Transverse colon (tissue), 3 donors: ENCODE measurements at regions not wholly inside any gene's neighbourhood (a gene's known extent, or its start where the extent isn't known, plus 50 kb on each side); places are given as distances from the start of the nearest gene placed in this dataset.

Source experiments
- EP300 ChIP-seq: sonication (generic); formaldehyde crosslinking; IDR thresholded peaks from one replicate; pipeline ENCODE4 v1.6.1; 2017; ENCODE audit warnings: antibody characterized with exemption, low read depth
- TF ChIP-seq, protein P1 (sequence below), 5 experiments: fragments of 200-600 bp in 3 of 5; fragments of 450-650 bp in 2 of 5; sonication (generic) in 3 of 5; IDR thresholded peaks; 1 replicate in 2 of 5; 2 replicates in 3 of 5; pipeline ENCODE4 v1.5.1; 2016 to 2017; ENCODE audit warnings: antibody characterized with exemption in 5 of 5, inconsistent platforms in 3 of 5, mild to moderate bottlenecking in 2 of 5, moderate library complexity in 1 of 5

DNA sequence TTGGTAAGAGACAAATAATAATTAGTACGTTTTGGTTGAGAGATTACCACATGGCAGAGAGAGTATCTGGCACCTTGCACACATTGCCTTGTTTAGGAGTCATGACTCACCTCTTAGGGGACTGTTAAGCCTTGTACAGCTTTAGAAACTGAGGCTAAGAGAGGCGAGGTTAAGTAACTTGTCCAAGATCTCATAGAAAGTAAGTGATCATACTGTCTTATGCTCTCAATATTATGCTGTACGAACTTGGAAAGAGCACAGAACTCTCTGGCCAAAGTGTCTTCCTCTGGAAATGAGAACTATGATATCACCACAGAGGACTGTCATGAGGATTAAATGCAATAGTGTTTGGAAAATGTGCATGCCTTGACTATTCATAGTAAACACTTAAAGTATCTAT, 249.0 kb downstream of the UTRN start:
- TF ChIP-seq EP300, result no peak
- TF ChIP-seq, protein P1, sequence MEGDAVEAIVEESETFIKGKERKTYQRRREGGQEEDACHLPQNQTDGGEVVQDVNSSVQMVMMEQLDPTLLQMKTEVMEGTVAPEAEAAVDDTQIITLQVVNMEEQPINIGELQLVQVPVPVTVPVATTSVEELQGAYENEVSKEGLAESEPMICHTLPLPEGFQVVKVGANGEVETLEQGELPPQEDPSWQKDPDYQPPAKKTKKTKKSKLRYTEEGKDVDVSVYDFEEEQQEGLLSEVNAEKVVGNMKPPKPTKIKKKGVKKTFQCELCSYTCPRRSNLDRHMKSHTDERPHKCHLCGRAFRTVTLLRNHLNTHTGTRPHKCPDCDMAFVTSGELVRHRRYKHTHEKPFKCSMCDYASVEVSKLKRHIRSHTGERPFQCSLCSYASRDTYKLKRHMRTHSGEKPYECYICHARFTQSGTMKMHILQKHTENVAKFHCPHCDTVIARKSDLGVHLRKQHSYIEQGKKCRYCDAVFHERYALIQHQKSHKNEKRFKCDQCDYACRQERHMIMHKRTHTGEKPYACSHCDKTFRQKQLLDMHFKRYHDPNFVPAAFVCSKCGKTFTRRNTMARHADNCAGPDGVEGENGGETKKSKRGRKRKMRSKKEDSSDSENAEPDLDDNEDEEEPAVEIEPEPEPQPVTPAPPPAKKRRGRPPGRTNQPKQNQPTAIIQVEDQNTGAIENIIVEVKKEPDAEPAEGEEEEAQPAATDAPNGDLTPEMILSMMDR (IDR thresholded peaks at IDR 0.05), result no peak
